HG03439 (cell line): ENCODE measurements at regions not wholly inside any gene's neighbourhood (a gene's known extent, or its start where the extent isn't known, plus 50 kb on each side); places are given as distances from the start of the nearest gene placed in this dataset.

Experiments used
- ATAC-seq: cut with Tn5 transposase; IDR thresholded peaks from one replicate; pipeline ENCODE4 v1.9.1; 2021; ENCODE audit warnings: mild to moderate bottlenecking, moderate library complexity; ENCODE audit not compliant: unreplicated experiment

DNA sequence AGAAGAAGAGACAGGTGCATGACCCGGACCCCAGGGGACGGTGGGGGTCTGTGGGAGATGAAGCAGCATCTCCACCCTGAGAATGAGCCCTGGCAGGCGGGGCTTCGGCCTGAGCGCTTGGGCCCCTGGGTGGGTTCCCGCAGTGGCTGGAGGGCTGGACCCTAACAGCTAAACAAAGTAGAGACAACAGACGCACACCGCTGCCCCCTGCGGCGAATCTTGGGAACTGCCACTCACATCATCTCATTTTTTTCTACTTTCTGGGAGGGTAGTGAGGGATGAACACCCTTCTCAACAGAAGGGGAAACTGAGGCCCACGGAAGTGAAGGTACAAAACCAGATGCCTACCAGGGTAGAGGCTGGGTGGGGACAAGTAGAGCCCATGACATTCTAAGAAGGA, 104.7 kb downstream of the RFLNA start:
- no peak for ATAC-seq

DNA sequence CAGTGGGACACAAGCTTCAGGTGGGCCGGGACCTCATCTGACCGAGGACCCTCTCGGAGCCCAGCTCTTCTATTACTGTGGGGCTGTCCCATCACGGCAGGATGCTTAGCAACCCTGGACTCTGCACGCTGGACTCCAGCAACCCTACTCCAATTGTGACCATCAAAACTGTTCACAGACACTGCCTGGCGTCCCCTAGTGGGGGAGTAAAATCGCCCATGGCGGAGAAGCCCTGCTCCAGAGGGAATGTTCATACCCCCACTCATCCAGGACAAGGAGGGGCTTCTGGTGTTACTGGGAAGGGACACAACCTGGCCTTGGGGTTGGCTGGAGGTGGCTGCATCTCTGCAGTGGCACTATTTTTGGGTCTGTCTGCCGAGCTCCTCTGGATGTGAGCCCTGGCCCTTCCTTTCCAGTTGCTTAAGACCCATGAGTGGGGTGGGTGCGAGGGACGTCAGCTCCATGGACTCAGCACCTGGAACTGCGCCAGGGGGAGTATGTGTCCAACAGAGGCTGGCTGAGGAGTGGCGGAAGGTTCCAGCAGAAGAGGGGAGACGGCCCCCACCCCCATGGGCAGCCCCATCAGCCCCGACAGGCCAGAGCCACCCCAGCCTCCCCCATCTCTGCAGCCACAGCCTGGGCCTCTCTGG, 103.8 kb downstream of the RFLNA start:
- ATAC-seq = no peak

DNA sequence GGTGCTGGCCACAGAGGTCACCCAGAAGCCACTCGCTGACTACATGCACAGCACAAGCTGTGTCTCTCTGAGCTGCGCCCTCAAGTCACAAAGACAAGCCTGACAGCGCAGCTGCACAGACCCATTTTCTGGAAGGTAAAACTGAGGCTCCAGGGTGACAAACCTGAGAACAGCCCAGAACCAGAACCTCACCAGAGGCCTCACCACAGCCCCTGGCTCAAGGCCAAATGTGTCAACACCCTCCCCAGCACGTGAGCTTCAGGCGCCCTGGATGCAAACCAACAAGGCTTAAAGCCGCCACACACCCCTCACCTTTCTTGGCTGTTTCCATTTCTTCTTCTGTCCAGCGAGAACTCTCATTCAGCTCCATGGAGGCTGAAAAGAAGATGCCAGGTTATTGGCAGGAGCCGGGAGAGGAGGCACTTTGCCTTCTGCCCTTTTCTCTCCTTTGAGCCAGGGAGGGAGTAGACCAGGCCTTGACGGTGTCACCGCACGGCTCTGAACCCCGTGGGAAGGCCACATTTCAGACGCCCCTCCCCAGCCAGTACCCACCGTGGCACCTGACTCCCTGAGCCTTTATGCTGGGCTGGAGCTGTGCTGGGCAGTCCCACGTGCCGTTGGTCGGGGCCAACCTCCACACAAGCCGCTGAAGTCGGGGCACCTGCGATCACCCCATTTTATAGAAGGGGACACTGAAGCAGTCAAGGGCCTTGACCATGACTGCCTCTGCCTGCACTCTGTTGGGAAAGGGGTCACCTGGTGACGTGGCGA, 103.1 kb downstream of the RFLNA start:
- no peak for ATAC-seq

DNA sequence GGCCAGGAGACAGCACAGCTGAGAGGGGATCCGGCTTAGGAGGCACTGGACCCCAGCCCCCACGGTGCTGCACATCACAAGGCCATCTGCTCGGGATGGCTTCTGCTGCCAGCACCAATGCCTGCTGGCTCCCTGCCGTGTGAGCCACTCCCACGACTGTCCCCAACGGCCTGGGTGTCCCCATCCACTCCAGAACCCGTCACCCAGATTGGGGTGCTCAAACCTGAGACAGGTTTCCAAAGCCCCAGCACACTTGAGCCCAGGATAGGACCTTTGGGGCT, 102.4 kb downstream of the RFLNA start:
- no peak for ATAC-seq

DNA sequence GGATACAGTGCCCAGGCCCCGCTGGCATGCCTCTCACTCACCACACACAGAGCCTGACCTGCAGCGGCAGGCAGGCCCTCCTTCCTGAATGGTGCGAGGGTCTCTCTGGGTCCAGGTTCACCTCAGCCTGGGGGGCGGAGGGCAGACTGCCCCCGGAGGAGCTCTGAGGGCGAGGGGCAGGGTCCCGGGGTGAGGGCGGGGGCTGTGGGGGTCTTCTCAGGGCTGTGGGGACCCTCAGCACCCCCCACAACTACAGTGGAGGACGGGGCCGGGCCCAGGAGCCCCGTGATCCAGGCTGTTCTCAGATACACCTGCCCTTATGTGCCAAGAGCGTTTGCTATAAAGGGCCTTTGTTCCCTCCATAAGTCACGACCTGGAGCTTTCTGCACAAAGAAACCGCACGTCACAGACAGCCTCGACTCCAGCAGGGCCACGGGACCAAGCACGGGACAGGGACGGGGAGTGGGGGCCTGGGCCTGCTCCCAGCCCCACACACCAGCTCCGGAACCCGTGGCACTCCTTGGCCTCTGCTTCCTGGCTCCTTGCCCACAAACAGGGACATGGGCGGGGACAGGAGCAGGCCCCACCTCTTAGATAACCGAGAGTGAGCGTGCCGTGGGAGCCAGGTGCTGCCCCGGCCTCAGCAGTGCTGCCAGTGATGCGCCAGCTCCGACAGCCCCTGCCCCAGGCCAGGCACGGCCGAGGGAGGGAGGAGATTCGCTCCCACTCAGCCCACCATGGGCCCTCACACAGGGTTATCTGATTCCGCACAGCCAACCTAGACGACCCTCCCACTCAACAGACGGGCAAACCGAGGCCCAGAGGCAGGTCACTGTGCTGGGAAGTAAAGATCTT, 101.9 kb downstream of the RFLNA start:
- no peak for ATAC-seq

DNA sequence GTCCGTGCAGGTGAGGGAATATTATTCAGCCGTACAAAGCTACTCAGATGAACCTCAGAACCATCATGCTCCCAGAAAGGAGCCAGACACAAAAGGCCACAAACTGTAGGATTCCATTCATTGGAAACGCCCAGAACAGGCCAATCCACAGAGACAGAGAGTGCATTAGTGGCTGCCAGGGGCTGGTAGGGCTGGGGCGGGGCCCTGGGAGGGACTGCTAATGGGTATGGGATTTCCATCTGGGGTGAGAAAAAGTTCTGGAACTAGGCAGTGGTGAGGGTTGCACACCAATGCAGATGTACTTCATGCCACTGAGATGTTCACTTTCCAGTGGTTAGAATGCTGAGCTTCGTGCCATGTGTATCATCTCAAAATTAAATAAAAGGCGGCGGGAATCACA, 101.1 kb downstream of the RFLNA start:
- no peak for ATAC-seq

DNA sequence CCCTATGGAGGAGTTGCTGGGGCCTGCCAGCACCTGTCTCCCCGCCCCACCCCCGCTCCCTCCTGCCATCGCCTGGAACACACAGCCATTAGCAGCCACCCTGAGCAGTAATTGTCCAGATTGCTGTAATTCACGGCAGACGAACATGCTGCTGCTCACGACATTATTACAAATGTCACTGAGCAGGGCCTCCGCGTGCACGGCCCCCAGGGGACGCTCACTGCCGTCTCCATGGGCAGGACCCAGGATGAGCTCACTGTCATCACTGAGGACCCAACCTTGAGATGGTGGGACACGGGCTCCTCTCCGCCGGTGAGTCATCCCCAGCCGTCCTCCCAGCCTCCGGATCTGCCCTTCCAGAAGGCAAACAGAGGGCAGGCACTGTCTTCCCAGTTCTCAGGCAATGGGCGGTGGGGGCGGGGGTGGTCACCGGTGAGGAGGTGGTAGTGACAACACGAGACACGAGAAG, 100.4 kb downstream of the RFLNA start:
- no peak for ATAC-seq

DNA sequence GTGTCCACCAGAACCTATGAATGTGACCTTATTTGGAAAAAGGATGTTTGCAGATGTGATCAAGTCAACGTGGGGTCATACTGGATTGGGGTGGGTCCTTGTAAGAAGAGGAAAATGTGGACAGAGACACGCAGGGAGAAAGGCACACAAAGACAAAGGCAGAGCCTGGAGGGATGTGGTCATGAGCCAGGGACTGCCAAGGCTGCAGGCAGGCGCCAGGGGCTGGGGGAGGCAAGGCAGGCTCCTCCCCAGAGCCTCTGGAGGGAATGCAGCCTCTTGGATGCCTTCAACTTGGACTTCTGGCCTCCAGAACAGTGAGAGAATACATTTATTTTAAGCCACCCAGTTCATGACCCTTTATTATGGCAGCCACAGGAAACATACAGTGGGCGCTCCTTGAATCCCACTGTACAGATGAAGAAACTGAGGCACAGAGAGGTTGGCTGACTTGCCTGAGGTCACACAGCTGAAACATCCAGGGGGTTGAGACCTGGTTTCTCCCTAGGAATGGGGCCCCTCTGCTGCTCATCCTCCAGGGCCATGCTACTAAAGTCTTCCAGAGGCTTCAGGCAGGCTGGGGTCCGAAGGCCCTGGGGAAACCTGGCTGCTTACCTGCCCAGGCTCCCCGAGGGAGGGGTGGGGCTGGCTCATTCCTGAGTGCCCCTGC, 99.7 kb downstream of the RFLNA start:
- ATAC-seq = no peak

DNA sequence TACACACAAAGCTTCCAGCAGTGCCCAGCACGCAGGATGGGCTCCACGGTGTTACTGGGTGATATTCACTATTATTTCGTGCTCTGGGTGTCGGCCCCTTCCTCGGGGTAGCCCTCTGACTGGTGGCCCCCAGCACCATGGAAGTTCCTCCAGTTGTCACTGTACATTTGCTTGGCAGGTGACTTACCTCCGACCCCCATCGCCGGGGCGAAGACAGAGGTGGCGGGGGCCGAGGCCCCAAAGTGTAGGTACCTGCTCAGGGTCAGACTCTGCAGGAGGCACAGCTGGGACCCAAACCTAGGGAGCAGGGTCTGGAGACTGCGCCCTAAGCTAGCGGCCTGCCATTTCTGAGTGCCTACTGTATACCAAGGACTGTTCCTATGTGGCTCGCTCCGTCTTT, 98.9 kb downstream of the RFLNA start:
- no peak for ATAC-seq

DNA sequence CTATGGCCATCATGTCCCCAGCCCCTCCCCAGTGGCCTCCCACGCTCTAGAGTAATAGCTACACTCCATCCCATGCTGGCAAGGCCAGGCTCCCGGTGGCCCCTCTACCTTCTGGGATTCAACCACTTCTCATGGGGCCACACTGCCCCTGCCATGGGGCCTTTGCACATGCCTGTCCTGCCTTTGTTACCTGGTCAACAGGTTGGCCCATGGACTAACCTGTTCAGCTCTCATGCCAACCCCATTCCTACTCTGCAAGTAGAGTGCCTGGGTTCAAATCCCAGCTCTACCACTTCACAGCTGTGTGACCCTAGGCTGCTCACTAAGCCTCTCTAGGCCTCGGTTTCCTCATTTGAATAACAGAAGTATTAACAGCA, 98.5 kb downstream of the RFLNA start:
- ATAC-seq = no peak

DNA sequence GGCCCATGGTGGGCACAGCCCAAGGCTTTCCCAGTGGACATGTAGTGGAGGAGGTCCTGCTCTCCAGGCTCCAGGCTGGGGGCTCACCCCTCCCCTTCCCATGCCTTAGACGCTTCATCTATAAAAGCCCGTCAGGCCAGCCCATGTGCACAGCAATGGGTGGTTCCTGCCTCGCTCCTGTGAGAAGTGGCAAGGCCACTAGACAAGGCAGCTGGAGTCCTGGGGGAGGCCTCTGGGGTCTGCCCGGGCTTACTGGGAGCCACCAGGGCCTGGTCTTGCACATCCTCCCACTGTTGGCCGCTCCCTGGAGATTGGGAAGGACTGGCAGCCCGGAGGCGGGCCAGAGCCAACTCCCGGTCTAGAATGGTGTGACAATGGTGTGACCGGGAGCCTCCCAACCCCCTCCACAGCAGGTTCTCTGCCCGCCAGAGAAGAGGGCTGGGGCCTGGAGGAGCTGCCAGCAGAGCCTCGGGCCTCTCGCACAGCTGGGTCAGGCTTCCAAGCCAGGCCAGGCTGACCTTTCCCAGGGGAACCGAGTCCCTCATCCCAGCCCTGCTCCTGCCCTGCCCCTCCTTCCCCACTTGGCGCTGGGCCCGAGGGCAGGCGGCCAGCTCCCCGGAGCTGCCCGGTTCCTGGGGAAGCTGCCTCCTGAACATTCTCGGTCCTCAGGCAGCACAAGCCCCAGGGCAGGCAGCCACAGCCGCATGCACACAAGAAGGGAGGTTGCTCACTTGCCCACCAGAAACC, 97.9 kb downstream of the RFLNA start:
- no peak for ATAC-seq

DNA sequence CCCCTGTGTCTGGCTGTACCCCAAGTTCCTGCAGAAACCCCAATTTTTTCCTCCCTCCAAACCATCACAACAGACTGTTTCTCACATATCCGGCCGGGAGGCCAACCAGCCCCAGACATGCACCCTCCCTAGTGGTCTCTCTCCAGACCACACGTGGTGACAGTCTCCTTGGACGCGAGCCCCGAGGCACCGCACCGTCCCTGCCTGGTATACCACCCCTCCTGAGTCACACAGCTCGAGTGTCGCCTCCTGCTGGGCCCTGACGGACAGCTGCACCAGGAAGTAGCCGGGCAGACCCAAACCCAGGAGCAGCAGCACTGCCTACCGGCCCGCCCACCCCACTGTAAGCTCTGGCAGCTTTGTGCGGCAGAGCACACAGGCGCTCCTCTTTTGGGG, 97.4 kb downstream of the RFLNA start:
- no peak for ATAC-seq

DNA sequence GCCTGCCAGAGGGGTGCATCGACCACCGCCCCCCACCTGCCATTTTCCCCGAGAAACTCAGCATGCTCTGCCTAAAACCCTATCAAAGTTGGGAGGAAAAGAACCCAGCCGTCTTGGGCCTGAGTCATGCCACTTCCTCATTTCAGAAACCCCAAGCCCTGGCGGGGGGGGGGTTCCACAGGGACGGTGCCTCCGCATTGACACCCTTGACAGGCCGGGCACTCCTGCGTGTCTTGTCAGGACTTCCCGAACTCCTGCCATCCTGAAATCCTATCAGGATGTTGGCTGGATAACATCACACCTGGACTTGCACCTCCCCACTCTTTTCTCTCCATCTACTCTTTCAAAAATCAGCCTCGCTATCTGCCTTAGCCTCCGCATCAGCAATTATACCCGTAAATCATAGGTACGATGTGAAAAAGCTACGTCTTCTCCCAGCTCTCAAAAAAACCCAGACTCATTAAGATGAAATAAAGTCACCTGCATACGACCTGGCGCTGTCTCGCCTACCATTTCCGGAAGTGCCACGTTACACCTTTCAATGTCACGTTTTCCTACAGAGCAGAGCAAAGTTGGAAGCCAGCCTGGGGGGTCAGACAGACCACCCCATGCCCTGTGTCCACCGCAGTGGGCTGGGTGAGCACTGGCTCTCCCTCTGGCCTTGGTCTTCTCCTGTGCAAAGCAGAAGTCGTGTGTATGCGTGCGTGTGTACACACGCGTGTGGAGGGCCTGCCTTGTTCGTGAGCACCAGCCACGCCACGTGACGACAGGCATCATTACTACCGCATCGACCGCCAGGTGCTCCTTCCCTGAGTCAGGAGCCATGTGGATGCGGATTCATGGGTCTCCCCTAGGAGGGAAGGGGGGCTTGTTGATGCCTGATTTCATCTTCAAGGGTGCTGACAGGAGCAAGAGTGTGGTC, 96.7 kb downstream of the RFLNA start:
- ATAC-seq = no peak

DNA sequence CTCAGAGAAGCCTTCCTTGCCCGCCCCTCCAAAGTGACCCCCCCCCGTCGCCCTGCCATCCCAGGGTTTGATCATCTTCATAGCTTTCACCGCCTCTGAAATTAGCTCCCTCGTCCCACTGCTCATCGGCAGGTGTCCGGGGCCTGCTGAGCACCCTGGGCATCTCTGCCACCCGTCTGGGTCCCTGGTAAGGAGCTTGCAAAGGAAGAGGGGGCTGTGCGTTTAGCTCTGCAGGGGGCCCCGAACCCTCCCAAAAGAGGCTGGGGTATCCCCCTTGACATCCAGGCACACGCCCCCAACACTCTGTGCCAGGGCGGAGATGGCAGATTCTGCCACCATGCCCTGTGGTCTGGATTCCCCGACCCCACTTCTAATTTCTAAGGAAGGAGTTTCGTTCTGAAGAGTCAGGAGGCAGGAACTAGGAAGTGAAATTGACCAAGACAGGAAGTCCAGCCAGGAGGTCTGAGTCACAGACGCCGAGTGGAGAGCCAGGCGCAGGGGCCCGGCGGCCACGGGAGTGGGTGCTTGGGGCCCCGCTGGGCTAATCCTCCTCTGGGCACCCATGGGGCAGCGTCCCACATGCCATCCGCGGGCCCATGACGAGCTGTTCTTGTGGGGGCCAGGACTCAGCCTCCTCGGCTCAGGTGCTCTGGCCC, 95.7 kb downstream of the RFLNA start:
- no peak for ATAC-seq

DNA sequence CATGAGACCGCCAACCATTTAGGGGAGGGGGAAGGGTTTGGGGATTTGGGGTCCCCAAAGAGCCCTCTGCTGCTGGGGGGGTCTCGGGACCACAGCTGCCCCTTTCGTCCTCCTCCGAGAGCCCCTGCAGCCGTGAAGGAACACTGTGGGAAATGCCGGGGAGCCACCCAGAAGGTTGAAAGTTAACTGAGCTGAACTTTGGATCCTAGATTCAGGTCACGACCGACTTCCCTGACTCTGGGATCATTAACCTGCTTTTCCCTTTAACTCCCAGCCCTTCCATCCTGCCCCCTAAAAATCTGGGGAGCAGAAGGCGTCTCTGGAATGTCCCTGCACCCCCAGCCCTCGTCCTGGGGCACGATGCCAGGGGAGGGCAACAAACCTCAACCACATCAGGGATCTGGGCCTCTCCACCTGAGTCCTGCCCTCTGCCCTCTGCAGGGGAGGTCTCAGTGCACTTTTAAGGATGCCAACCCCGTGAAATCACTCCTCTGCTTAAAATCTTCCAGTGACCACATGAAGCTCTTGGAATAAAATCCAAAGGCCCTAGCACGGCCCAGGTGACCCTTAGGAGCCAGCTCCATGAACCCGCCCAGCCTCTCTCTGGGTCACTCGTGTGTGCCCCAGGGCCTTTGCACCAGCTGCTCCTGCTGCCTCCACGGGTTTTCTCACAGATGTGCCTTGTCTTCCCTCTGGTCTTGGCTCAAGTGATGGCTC, 95.0 kb downstream of the RFLNA start:
- no peak for ATAC-seq

DNA sequence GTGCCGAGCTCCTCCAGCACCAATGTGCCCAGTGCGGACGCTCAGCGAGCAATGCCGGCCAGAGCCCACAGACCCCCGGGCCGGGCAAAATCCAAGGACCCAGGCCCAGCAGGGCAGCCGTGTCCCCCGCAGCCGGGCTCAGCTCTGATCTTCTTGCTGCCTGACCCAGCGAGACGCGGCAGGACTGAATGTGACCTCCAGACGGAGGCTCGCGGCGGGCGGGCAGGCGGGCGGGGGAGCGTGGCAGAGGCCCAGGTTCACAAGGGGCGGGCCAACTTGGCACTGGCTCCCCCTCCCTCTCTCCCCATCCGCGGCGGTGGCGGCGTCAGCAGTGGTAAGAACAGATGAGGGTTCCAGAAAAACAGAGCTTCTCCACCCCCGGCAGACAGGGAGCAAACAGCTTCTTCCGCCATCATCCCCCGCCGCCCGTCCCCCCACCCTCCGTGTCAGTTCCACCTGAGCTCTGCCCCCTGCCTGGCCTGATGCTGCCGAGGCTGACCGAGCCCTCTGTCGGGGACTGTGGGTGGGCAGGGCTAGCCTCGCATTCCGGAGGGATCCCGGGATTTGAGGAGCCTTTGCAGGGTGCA, 94.3 kb downstream of the RFLNA start:
- ATAC-seq = no peak

DNA sequence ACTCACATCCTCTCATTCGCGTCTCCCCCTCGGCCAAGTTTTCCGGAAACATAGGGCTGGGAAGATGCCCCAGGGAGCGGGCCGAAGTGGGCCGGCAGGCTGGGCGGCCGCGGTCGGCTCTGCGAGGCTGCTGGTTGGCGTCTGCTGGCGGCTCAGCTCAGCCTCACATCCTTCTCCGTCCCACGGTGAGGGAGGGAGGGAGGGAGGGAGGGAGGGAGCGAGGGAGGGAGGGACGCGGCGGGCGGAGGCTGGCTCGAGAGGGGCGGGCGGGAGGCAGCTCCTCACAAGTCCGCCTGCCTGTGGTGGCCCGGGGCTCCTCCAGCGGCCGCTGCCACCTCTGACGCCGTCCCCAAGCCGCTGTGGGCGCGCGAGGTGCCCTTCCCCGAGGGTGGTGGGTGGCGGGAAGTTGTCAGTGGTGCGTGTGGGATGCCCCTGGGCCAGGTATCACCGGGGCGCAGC, 93.8 kb downstream of the RFLNA start:
- no peak for ATAC-seq

DNA sequence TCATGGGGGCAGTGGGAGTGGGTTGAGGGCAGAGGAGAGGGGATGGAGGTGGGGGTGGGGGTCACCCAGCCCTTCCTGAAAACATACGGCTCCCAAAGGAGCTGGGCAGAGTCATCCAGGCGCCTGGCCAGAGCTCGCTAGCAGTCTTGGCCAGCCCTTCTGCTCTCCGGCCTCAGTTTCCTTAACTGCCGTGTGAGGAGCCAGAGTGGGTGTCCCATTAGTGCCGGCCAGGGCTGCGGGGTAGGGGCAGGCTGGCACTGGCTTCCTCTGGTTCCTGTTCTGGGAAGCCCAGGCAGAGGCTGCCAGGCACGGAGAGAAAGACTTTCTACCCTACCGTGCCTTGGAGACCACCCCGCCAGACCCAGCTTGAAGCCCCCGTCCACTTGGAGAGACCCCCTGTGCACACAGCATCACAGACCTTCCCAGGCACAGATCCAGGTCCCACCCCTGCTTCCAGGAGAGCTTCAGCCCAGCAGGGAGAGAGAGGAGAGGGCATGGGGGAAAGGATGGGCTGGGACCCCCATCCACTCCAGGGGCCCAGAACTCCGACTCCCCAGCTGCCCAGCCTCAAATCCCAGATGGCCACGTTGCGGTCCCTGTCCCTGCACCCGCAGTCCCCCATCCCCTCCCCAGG, 93.3 kb downstream of the RFLNA start:
- ATAC-seq = no peak
